Tibial nerve (tissue), 3 donors: ENCODE measurements at regions not wholly inside any gene's neighbourhood (a gene's known extent, or its start where the extent isn't known, plus 50 kb on each side); places are given as distances from the start of the nearest gene placed in this dataset.

Source experiments
- CTCF ChIP-seq, 5 experiments: fragments of 200-600 bp in 3 of 5; fragments of 450-650 bp in 2 of 5; sonication (generic) in 3 of 5; IDR thresholded peaks; one replicate each; pipeline ENCODE4 v1.5.1; 2016 to 2019; ENCODE audit warnings: antibody characterized with exemption in 5 of 5, mild to moderate bottlenecking in 3 of 5, moderate library complexity in 2 of 5
- POLR2A ChIP-seq, 2 donors: fragments of 450-650 bp; IDR thresholded peaks; one replicate each; pipeline ENCODE4 v1.6.1; 2017; ENCODE audit warnings: antibody characterized with exemption in 2 of 2, mild to moderate bottlenecking in 2 of 2, moderate library complexity in 2 of 2

DNA sequence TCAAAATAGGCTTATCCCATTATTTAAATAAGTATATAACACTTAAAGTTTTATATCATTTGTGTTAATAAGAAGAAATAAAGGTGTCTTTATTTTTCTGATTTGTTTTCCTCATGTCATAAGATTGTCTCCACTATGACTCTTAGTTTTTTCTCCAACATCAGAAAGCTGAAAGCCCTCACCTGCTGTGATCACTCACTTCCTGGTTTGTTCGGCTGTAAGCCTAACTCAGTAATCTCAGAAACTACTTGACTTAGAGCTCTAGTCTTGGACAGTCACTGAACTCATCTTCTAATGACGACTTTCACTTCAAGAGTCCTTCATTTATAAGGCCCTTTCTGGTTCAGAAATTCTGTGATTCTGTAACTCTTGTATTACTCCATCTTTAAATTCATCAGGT lies 311.0 kb downstream of the ZEB2 start:
- TF ChIP-seq CTCF (IDR thresholded peaks at IDR 0.05) (no peak), POLR2A (IDR thresholded peaks at IDR 0.05) (no peak)
